Activated CD4-positive, alpha-beta T cell treated with anti-CD3 and anti-CD28 coated beads for 1 hour (primary cell): ENCODE measurements at regions not wholly inside any gene's neighbourhood (a gene's known extent, or its start where the extent isn't known, plus 50 kb on each side); places are given as distances from the start of the nearest gene placed in this dataset.

Experiments used
- DNase-seq: peaks from one replicate; pipeline ENCODE4 v3.0.0-alpha.2; 2020

DNA sequence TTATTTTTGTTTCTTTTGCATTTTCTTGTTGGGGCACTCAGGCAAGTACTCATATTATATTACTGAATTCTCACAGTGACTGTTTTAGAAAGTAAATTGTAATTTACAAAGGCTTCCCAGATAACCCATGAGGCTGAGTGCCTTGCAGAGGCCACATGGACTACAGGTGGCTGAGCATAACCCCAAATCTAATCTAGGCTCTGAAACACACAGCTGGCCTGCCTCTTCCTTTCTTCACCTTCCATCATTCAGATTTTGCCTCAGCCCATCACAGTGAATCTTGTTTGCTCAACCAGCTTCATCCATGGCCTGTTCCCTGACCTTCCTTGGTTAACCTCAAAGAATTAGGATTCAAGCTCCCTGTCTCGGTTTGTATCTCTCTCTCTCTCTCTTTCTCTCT lies 78.5 kb upstream of the PRDM11 start:
- DNase-seq: no peak

DNA sequence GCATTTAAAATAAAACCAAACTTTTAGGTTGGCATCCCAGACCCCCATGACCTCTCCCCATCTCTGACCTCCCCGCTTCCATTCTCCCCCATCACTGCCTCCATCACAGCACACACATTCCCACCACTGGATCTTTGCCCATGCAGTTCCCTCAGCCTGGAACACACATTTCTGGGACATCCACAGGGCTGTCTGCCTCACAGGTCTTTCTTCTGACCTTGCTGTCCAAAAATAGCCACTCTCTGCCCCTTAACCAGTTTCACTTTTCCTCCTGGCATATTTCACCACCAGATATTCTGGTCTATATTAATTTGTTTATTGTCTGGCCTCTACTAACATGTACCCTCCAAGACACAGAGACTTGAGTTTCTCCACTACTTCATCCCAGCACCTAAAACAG lies 75.2 kb upstream of the PRDM11 start:
- DNase-seq: no peak

DNA sequence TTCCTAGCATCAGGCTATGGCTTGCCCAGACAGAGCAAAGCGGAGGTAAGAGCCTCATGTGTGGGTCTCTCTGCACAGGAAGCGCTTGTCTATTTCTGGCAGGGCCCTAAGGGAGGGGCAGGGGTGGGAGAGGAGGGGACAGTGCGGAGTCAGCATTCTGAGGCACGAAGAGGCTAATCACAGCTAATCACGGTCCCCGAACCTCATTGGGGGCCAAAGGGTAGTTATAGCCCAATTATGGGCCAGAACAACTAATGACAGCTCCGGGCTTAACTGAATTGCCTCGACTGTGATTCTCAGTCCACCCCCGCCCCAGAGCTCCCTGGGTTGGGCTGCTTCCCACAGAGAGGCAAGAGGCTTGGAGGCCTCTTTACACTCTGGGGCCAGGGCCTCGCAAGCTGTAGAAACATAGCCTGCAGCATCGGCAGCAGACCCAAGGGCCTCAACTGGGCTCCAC lies 72.7 kb upstream of the PRDM11 start:
- no peak for DNase-seq

DNA sequence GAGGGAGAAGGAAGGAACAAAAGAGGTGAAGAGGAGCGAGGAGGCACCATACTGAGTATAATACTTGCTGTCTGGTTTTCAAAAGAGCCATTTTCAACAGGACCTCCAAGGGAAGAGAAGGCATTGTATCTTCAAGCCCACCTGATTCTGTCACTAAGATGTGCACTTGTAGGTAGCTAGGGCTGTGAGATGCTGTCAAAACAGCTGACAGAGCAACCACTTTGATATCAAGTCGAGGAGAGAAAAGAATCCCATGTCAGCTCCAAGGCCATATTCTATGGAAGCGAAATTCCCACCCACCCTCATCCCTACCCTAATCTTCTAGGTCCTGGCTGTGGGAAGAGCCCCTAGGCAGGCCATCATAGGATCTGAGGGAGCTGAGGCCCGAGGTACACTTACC lies 70.9 kb upstream of the PRDM11 start:
- no peak for DNase-seq

DNA sequence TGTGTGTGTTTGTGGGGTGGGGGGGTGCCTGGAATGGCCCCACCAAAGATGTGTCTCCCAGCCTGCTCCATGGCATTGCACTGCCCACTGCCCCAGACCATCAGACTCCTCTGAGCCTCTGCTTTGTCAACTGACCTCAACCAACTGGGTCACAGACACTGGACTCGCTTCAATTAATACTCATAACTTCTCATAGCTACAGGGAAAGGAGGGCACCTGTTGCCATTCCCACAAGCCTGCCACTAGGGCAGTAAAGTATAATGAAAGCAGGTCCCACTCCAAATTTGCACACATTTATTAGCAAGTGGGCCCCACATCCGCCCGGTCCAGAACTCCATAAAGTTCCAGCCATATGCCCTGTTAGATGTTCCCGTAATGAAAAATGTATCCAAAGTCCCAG lies 70.5 kb upstream of the PRDM11 start:
- DNase-seq: no peak

DNA sequence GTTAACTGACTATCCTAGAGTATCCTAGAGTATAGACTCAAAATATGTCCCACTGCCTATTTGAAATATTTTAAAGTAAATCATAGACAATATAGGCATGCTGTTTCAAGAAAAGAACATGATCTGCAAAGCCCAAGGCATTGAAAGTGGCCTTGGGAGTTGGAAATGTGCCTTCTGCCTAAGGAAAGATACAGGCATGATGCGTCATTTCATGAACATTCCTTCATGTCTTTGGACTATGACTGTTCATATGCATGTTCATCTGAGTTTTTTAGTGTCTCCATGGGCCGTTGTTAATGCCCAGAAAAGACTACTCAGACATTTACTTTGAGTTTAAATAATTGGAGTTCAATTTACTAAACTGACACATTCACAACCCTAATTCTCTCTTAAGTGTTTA lies 69.7 kb upstream of the PRDM11 start:
- no peak for DNase-seq

DNA sequence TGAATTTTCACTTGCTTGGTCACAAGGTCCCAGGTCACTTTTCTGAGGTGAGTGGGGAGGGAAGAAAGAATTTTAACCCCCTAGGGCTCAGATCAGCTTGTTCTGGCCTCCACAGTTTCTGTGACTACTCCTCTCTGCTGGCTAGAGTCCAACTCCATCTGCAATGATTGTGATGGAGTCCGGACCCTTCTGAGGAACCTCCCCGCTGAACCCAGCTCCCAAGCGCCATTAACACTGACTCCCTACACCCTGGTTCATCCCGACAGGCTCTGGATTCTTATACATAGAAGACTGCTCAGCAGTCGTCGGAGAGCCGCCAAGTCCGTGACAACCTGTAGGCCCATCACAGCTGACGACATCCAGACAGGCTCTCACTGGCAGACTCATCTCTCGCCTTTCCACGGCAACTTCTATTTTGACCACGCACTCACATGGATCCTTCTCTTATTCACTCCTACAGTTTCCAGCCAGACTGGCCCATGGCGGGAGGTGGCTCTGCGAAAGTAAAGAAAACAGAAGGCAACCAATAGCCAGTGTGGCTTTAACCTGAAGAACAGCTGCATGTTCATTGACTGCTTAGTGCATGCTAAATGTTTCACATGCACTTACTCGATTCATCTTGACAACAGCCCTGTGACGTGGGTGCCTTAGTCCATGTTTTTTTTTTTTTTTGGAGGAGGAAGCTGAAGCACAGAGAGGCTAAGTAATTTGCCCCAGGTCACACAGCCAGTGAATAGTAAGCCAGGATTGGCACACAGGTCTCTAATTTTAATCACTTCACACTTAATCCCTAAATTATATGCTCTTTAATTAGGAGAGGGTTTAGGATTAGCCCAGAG lies 68.0 kb upstream of the PRDM11 start:
- DNase-seq: no peak

DNA sequence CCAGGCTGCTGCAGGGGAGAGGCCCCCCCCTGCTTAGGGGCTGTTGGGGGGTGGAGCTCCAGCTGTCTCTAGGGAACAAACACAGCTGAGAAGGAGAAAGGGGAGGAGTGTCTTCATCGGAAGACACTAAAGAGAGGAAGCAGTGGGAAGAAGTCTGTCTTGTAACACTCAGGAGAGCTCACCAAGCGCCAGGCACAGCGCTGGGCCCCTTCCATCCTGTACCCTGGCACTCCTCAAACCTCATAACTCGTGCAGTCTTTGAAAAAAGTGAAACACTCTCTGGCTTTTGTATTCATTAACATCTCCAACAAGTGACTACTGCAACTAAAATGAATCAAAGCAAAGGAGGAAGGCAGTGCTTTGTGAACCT lies 67.4 kb upstream of the PRDM11 start:
- DNase-seq: no peak

DNA sequence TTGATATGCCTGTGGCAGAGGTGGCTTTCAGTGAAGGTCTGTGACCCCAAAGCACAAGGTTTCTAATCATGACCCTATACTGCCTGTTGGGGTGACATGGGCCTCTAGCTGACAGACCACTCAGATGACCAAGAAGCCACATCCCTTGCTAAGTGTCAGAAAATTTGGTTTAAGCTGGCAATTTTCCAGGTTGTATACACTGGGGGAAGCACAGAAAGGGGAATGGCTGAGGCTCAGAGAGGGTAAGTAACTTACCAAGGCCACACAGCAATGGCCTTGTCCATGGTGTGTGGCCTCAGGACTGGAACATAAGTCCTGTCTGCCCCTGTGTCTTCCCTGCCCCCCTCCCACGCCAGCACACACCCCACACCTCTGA lies 66.9 kb upstream of the PRDM11 start:
- DNase-seq: no peak

DNA sequence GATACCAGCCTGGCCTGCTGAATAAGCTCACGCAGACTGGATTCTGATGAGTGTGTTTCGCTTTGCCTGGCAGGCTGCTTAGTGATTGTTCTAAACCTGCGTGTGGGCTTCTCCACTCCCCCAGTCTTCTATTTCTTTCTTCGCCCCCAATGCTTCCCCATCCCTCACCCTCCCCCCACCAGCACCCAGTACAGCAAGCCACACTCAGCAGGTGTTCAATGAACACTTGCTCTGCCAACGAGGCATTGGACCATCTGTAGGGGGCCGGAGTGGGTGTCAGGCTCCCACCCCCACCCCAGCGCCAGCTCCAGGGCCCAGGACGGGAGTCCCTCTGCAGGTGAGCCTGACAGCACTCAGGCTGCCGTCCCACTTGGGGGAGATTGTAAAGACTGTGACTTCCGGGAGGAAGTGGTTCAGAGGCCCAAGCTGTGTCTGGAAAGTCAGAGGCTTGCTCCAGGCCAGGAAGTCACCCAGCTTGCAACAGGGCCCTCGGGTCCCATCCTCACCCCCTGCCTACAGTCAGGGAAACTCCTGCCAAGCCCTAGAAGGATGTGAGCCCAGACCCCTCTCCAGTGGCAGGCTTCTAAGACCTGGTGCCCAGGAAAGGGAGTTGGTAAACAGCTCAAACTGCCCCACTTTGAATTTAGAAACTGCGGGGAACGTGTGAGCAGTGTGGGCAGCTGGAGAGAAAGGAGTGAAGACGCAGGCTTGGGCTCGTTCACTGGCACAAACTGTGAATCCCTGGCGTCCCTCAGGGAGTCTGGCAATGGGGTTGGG lies 66.3 kb upstream of the PRDM11 start:
- DNase-seq: peak; percentile 44

DNA sequence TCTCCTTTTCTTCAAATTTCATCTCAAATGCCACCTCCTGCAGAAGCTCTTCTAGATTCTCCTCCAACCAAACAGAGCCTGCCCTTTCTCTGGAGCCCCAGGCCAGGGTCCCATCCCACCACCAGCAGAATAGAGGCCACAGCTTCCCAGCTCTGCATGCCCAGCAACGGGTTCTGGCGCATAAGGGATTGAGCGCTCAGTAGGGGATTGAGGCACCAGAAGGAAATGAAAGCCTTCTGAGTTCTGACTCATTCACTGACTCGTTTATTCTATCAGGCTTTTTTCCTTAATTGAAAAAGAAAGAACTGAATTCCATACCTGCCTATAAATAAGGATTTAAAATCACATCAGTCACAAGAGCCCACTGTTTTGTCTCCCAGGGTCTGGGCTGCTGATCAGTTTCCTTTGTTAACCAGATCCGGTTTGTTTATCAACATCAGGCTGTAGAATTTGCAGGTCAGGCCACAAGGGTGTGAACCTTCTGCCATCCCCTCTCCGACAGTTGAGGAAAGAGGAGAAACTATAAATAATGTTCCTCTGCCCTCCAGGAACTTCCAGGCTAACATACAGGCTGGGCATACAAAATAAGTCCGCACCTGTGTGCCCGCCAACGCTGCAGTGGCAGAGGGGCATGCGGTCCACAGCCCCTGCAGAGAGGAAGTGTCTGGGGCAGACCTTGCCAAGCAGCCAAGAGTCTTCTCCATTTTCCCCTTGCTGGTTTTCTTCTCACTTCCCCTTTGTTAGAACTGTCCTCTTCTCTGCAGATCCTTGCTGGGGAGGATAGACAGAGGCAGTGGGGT lies 63.5 kb upstream of the PRDM11 start:
- DNase-seq: no peak

DNA sequence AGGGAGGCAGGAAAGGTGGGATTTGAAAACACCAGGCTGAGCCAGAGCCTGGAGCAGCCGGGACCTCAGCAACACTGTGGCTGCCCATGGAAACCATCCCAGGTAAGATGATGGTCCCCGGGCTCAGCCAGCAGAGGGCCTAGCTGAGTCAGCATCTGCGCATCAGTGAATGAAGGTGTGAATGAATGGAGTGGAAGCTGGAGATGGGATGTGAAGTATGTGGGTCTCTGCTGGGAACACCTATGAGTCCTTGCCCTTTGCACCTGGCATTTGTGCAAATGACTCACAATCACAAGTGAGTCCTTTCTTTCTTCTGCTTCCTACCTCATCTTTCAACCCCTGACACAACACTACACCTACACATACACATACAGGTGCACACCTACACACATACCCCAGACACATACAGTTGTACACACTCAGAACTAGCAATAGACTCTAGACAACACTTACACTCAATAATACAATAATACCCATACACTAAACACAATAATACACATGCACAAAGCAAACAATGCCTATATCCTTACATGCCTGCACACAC lies 62.8 kb upstream of the PRDM11 start:
- no peak for DNase-seq

DNA sequence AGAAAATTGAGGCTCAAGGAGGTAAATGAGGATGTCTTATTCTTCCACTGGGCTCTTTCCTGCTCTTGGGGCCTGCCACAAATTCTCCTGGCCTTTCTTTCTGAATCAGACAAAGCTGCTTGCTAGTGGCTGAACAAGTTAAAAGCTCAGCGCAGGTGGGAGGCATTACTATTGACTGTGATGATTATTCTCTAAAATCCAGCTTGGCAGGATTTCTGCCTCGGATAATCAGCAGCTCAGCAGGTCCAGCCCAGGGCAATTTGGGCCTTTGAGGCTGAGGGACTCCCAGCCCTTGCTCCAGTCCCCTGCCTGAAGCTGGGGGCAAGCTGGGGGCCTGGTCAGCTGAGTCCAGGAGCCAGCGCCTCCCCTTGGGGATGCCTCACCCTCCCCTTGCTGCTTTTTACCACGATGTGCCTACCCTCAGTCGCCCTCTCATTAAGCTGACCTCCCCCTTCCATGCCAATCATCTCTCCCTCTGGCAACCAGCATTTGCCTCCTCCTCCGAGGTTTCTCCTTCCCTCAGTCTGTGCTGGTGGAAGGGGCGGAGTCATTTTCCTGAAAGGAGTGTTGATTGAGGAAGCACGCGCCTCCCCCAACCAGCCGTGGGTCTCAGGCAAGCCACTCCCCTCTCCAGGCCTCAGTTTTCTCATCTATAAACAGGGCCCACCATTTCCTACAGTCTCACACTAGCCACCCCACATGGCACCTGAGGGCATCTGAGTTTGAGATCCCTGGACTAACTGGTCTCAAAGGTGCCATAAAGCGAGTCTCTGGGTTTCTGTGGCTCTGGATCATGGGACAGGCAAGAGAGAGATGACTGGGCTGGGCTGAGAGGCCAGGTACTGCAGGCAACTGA lies 60.6 kb upstream of the PRDM11 start:
- DNase-seq: no peak

DNA sequence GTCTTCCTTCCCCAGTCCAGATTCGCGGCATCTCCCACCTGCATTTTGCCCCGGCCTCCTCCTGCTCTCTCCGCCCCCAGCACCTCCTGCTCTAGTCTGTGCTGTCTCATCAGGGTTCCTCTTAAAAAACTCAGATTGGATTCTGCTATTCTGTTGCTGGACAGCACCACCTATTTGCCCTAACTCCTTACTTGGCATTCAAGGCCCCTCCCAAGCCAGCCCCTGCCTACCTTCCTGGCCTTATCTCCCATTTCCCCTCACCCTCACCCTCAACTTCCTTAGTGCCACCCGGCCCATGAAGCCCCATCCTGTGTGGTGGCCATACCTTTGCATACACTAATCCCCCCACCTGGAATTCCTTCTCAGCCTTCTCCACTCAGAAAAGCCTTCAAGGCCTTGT lies 59.9 kb upstream of the PRDM11 start:
- no peak for DNase-seq

DNA sequence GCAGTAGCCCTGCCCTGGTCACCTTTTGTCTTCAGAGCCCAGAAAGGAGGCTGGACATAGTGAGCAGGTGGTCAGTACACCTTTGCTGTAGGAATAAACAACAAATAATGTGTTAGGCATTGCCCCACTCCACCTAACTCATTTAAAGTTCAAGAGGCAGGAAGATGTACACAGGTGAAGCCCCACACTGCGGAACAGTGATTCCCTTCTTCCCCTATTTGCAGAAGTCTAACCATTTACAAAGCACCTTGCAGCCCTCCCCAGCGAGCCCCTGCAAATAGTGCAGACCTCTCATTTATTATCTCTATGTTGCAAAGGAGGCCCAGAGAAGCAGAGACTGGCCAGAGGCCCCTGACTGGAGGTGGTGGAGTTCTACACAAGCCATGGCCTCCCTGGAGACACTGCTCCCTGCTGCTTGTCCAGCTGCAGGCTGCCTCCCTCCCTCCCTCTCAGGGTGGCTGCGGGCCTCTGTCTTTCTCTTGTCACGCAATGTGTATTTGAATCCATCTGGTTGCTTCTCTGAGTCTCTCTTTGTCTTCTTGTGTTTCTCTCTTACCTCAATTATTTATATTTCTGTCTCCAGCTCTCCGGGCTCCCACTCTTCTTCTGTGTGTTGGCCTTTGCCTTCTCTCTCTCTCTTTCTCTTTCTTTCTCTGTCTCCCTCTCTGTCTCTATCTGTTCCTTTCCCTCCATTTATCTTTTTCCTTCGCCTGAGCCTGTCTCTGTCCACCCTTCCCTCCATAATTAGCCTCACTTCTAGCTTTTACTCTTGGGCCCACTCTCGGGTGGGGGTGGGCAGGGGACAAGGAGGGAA lies 59.1 kb upstream of the PRDM11 start:
- DNase-seq: no peak

DNA sequence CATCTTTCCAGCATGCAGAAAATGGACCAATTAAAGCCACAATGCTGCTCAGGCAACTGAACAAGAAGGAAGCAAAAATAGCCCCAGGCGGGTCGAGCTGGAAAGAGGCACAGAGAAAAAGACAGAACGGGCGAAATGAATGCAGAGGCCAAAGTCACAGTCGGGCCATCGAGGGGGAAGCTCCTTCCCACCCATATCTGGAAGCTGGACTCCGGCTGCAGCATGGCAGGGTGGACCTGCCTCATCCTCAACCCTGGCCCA lies 58.6 kb upstream of the PRDM11 start:
- DNase-seq: no peak

DNA sequence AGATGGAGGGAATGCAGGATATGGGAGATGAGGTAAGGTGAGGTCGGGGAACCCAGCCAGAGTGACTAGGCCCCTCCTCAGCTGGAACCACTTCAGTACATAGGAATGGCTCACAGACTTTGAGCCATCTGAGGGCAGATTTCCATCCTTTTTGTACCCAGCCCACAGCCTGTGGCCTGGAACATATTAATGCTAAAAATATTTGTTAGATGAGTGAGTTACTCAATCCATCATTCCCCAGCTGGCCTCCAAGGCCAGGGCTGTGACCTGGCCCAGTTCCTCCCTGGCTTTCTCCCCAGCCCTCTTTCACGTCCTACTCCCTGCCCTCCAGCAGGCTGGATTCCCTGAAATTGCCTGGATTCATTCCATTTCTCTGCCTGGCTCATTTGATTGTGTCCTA lies 57.2 kb upstream of the PRDM11 start:
- no peak for DNase-seq

DNA sequence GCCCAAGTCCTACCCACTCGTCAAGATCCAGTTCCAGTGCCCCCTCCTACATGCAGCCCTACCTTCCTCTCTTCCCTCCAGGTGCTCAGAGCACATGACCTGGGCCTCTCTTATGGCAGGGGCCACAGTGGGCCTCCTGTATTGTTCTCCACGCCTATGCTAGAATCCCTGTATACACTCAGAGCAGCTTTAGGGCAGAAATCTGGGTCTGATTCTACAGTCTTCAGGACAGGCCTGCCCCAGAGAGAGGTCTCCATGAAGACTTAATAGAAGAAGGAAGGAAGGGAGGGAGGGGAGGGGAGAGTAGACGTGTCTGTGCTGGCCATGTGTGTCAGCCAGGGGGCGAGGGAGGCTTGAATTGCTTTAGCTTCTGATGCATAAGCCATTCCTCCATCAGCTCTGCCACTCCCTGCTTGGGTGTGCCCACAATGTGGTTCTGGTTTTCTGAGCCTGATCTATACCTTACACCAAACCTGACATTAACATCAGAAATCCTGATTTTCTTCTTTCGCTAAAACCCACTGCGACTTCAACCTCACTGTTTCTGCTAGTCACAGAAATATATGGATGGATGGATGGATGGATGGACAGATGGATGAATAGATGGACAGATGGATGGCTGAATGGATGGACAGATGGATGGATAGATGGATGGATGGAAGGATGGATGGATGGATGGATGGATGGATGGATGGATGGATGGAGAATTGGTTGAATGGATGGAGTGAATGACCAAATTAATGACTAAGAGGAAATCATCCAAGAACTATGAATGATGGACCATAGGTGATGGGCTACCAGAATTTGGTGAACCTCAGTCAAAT lies 56.6 kb upstream of the PRDM11 start:
- DNase-seq: no peak

DNA sequence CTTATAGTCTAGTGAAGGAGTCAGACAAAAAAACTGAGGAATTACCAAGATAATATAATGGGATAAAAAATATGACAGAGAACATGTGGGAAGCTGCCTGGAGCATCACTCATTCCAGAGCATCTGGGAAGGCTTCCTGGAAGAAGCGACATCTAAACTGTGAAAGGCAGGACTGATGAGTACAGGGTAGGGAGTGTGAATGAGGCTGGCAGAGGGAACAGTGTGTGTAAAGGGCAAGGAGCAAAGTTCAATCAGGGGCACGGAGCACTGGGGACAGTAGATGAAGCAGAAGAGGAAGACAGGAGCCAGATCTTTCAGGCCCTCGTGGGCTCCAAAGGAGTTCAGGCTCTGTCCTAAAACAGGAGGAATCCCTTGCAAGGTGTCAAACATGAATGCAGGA lies 55.8 kb upstream of the PRDM11 start:
- DNase-seq: no peak

DNA sequence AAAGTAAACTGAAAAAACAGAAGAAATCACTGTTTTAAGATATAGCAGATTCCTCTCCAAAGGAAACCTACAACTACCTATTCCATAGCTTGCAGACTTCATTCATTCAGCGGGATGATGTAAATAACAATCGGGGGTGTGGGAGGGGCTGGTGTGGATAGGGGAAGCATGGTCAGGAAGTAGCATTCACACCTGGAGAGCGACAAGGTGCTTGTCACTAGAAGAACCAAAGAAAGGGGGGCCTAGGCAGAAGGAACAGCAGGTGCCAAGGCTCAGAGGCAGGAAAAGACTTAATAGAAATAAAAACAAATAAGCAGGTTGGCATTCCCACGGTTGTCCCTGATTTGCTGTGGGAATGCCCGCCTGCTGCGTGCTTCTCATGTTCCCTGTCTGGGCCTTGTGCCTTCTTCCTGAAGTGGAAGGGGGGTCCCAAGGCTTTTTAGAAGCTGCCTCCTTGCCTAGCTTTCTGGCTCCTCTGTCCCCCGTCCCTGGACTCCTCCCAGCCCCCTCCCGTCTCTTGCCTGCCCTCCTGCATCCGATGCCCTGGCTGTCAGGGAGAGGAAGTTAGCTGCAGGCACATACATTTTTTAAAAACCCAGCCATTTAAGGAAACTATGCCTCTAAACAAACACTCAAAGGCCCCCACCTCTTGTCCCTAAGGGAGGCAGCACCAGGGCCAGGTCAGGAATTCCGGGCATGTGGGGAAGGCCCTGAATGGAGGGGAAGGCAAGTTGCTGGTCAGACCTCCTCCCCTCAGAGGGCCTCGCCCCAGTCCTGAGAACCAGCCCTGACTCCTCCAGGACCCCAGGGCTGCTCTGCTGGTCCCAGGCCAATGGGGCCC lies 54.7 kb upstream of the PRDM11 start:
- DNase-seq: no peak
